ENCODE measurements at regions not wholly inside any gene's neighbourhood (a gene's known extent, or its start where the extent isn't known, plus 50 kb on each side); places are given as distances from the start of the nearest gene placed in this dataset.

DNA sequence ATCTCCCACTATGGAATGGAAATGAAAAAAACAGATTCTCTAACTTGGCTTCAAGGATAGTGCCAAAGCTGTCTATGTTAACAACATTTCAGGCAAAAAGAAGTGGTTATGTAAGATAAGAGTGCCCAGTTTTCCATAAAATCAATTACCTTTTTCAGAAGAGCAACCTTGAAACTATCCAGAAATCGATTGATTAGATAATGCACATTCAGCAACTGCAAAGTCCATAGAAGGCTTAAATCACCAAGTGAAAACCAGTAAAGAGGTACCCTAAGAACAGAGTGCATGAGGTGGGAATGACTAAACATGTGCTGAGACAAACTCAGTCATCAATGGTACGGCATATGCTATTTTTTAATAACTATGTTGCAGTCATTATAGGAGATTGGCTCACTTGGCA lies 71.9 kb upstream of the TNKS2 start:
- FAIRE-seq (no peak), ATAC-seq (no peak), DNase-seq (ENCODE audit: extremely low read depth in 1 of 4, low spot score in 3 of 4) (no peak)
- H4K20me1 ChIP-seq (replicated peaks; ENCODE audit: control insufficient read depth, insufficient read depth, low read length) = no peaks in the 10 kb centered on the region
- no peaks in the 10 kb centered on the region for H3K27me3 ChIP-seq (ENCODE audit: control insufficient read depth in 2 of 2, insufficient read depth in 2 of 2, low read length in 2 of 2)
- intact Hi-C loops (cut with micrococcal nuclease) (no loop called here), in situ Hi-C loops (cut with MboI) (no loop called here)
- no peaks in the 10 kb centered on the region for H3K36me3 ChIP-seq (ENCODE audit: control insufficient read depth, insufficient read depth, low read length)
- no peaks in the 10 kb centered on the region for H3K4me1 ChIP-seq (replicated peaks in 1 of 2; ENCODE audit: control insufficient read depth in 2 of 2, insufficient read depth in 2 of 2, low read length in 2 of 2)
- BruUV-seq (replicated peaks) = no TSS peak
- no peak overlapping the region for H3K9ac ChIP-seq (ENCODE audit: insufficient read depth in 1 of 2, low read depth in 2 of 2, low read length in 2 of 2)
- TF ChIP-seq, protein P1, sequence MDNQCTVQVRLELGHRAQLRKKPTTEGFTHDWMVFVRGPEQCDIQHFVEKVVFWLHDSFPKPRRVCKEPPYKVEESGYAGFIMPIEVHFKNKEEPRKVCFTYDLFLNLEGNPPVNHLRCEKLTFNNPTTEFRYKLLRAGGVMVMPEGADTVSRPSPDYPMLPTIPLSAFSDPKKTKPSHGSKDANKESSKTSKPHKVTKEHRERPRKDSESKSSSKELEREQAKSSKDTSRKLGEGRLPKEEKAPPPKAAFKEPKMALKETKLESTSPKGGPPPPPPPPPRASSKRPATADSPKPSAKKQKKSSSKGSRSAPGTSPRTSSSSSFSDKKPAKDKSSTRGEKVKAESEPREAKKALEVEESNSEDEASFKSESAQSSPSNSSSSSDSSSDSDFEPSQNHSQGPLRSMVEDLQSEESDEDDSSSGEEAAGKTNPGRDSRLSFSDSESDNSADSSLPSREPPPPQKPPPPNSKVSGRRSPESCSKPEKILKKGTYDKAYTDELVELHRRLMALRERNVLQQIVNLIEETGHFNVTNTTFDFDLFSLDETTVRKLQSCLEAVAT (IDR thresholded peaks at IDR 0.05) = no peak
- no peak for TF ChIP-seq KLF6 (CRISPR knock-in tag; IDR thresholded peaks at IDR 0.05; ENCODE audit: borderline replicate concordance)
- TF ChIP-seq SNRNP70 (optimal IDR thresholded peaks at IDR 0.05; ENCODE audit: low read depth, low read length) = no peak
- H3K9me1 ChIP-seq (ENCODE audit: control insufficient read depth, insufficient read depth, low read length) = no peaks in the 10 kb centered on the region
- WGBS (ENCODE audit: insufficient coverage, low coverage, missing lambda C conversion rate) = 11% methylated on average over 2 of the region's 2 CpGs
- no peak overlapping the region for H3K4me3 ChIP-seq
- no peak overlapping the region for H2AFZ ChIP-seq (ENCODE audit: low read depth, low read length)
- no peaks in the 10 kb centered on the region for H3K9me3 ChIP-seq (replicated peaks; ENCODE audit: control insufficient read depth, insufficient read depth, low read depth, low read length)
- CTCF ChIA-PET (ENCODE audit: low intra/inter-chr PET ratio) = no interaction called here
- POLR2A ChIA-PET = no interaction called here
- H3K4me2 ChIP-seq (ENCODE audit: insufficient read depth, low read length) = no peak overlapping the region
- no peaks in the 10 kb centered on the region for H3K79me2 ChIP-seq (ENCODE audit: control insufficient read depth, insufficient read depth, low read length)
- H3K27ac ChIP-seq (ENCODE audit: extremely low read depth, low read depth, low read length) = no peak overlapping the region

DNA sequence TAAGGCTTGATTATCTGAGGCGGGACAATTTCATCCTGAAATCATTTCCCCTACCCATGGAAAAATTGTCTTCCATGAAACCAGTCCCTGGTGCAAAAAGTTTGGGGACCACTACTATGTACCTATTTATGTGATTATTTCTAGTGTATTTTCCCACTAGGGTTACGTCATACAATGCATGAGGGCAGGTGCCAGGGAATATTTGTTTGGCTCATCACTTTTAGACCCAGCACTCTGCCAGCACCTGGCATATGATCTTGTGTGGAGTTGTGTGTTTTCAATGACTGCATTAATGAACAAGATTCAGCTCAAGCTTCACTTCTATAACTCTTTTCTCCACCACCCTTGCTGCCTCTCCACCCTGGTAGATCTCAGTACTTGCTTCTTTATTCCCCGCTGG lies 73.3 kb upstream of the TNKS2 start:
- Histone ChIP-seq H3K36me3 (ENCODE audit: control insufficient read depth, insufficient read depth, low read length) (no peaks in the 10 kb centered on the region), H3K9ac (ENCODE audit: insufficient read depth in 1 of 2, low read depth in 2 of 2, low read length in 2 of 2) (no peak overlapping the region), H4K20me1 (replicated peaks; ENCODE audit: control insufficient read depth, insufficient read depth, low read length) (no peaks in the 10 kb centered on the region), H3K27ac (ENCODE audit: extremely low read depth, low read depth, low read length) (no peak overlapping the region), H3K27me3 (ENCODE audit: control insufficient read depth in 2 of 2, insufficient read depth in 2 of 2, low read length in 2 of 2) (no peaks in the 10 kb centered on the region), H3K4me1 (replicated peaks in 1 of 2; ENCODE audit: control insufficient read depth in 2 of 2, insufficient read depth in 2 of 2, low read length in 2 of 2) (no peaks in the 10 kb centered on the region), H3K4me3 (no peak overlapping the region), H3K4me2 (ENCODE audit: insufficient read depth, low read length) (no peak overlapping the region), H2AFZ (ENCODE audit: low read depth, low read length) (no peak overlapping the region), H3K79me2 (ENCODE audit: control insufficient read depth, insufficient read depth, low read length) (no peaks in the 10 kb centered on the region), H3K9me1 (ENCODE audit: control insufficient read depth, insufficient read depth, low read length) (no peaks in the 10 kb centered on the region), H3K9me3 (replicated peaks; ENCODE audit: control insufficient read depth, insufficient read depth, low read depth, low read length) (no peaks in the 10 kb centered on the region)
- BruUV-seq (replicated peaks) = no TSS peak
- intact Hi-C loops (cut with micrococcal nuclease) (no loop called here), in situ Hi-C loops (cut with MboI) (no loop called here)
- ChIA-PET POLR2A (no interaction called here), CTCF (ENCODE audit: low intra/inter-chr PET ratio) (no interaction called here)
- TF ChIP-seq, protein P2, sequence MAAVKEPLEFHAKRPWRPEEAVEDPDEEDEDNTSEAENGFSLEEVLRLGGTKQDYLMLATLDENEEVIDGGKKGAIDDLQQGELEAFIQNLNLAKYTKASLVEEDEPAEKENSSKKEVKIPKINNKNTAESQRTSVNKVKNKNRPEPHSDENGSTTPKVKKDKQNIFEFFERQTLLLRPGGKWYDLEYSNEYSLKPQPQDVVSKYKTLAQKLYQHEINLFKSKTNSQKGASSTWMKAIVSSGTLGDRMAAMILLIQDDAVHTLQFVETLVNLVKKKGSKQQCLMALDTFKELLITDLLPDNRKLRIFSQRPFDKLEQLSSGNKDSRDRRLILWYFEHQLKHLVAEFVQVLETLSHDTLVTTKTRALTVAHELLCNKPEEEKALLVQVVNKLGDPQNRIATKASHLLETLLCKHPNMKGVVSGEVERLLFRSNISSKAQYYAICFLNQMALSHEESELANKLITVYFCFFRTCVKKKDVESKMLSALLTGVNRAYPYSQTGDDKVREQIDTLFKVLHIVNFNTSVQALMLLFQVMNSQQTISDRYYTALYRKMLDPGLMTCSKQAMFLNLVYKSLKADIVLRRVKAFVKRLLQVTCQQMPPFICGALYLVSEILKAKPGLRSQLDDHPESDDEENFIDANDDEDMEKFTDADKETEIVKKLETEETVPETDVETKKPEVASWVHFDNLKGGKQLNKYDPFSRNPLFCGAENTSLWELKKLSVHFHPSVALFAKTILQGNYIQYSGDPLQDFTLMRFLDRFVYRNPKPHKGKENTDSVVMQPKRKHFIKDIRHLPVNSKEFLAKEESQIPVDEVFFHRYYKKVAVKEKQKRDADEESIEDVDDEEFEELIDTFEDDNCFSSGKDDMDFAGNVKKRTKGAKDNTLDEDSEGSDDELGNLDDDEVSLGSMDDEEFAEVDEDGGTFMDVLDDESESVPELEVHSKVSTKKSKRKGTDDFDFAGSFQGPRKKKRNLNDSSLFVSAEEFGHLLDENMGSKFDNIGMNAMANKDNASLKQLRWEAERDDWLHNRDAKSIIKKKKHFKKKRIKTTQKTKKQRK (IDR thresholded peaks at IDR 0.05; ENCODE audit: borderline replicate concordance, low read depth, low read length) = no peak
- TF ChIP-seq, protein P3, sequence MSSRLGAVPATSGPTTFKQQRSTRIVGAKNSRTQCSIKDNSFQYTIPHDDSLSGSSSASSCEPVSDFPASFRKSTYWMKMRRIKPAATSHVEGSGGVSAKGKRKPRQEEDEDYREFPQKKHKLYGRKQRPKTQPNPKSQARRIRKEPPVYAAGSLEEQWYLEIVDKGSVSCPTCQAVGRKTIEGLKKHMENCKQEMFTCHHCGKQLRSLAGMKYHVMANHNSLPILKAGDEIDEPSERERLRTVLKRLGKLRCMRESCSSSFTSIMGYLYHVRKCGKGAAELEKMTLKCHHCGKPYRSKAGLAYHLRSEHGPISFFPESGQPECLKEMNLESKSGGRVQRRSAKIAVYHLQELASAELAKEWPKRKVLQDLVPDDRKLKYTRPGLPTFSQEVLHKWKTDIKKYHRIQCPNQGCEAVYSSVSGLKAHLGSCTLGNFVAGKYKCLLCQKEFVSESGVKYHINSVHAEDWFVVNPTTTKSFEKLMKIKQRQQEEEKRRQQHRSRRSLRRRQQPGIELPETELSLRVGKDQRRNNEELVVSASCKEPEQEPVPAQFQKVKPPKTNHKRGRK (tag; IDR thresholded peaks at IDR 0.05) = no peak
- TF ChIP-seq PYGO2 (tag; IDR thresholded peaks at IDR 0.05) = no peak
- no peak for TF ChIP-seq RAD51 (IDR thresholded peaks at IDR 0.05; ENCODE audit: borderline replicate concordance, low read depth)
- DNase-seq (ENCODE audit: extremely low read depth in 1 of 4, low spot score in 3 of 4) (no peak), FAIRE-seq (no peak), ATAC-seq (no peak)
- whole genome bisulfite sequencing (ENCODE audit: insufficient coverage, low coverage, missing lambda C conversion rate) = 14% methylated on average over 3 of the region's 3 CpGs
